Spleen (tissue), 7 donors: ENCODE measurements at regions not wholly inside any gene's neighbourhood (a gene's known extent, or its start where the extent isn't known, plus 50 kb on each side); places are given as distances from the start of the nearest gene placed in this dataset.

Experiments used
- CTCF ChIP-seq, 11 experiments: fragments of 200-600 bp in 7 of 11; fragments of 450-650 bp in 4 of 11; sonication (generic) in 4 of 11; IDR thresholded peaks in 8 of 11; conservative IDR thresholded peaks in 3 of 11; 1 replicate in 7 of 11; 2 replicates in 4 of 11; pipeline versions ENCODE4 v1.4.0 to v1.8.0; 2016 to 2021; ENCODE audit warnings: antibody characterized with exemption in 11 of 11, inconsistent platforms in 4 of 11, mild to moderate bottlenecking in 1 of 11
- POLR2AphosphoS5 ChIP-seq, 3 donors: sonication (generic); formaldehyde crosslinking; IDR thresholded peaks; one replicate each; pipeline ENCODE4 v1.5.1; 2017; ENCODE audit warnings: antibody characterized with exemption in 3 of 3
- donor health status: DM: no; HTN: no; CAD: no; lungs with moderate emphysema.
- donor health status: DM: no; HTN: no; CAD: no.
- donor health status: DM: no; HTN: no; CAD: no.

- TF ChIP-seq CTCF (IDR thresholded peaks at IDR 0.05 in 8 of 11, conservative IDR thresholded peaks at IDR 0.05 in 3 of 11) (no peak), POLR2AphosphoS5 (IDR thresholded peaks at IDR 0.05) (no peak)
Observed at GRCh38 chr2:66122516-66122915, 312.4 kb upstream of the MEIS1 start.
